ENCODE measurements at regions not wholly inside any gene's neighbourhood (a gene's known extent, or its start where the extent isn't known, plus 50 kb on each side); places are given as distances from the start of the nearest gene placed in this dataset.

- TF ChIP-seq POLR2A (IDR thresholded peaks at IDR 0.05; ENCODE audit: low read length) = no peak
- no peak for TF ChIP-seq GATA1 (IDR thresholded peaks at IDR 0.05; ENCODE audit: low read depth, low read length)
Observed at GRCh38 chr12:44947163-44947562, 71.0 kb upstream of the NELL2 start.

Measured in erythroblast (primary cell).